Activated CD4-positive, alpha-beta T cell treated with anti-CD3 and anti-CD28 coated beads, Interleukin-10, Interleukin-2, amounts not matched to agents 100 ng/mL and 50 ng/mL, durations not matched to agents 16 hours and 8 hours (primary cell): ENCODE measurements at regions not wholly inside any gene's neighbourhood (a gene's known extent, or its start where the extent isn't known, plus 50 kb on each side); places are given as distances from the start of the nearest gene placed in this dataset.
"Not testable (repeated sequence)": the region's sequence is repeated elsewhere in the genome, so short reads cannot be mapped to it uniquely, and the experiment has no call there.

Experiments
- DNase-seq: peaks from one replicate; pipeline ENCODE4 v3.0.0-alpha.2; 2020

DNA sequence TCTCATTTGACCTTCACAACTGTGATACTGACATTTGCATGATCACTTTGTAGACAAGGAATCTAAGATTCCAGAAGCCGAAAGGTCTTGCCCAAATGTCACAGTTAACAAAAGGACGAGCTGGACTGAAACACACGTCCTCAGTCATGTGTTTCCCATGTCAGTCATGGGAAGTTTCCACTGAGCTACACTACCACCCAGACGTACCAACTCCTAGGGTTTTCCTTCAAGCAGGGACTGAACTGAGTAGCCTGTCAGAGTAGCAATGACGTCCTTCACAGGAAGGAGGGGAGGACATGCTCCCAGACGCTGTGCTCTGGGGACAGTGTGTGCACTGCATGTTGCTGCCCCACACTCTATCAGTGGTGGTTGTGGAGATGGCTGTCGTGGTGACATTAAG, 215.8 kb upstream of the SMLR1 start:
- no peak for DNase-seq

DNA sequence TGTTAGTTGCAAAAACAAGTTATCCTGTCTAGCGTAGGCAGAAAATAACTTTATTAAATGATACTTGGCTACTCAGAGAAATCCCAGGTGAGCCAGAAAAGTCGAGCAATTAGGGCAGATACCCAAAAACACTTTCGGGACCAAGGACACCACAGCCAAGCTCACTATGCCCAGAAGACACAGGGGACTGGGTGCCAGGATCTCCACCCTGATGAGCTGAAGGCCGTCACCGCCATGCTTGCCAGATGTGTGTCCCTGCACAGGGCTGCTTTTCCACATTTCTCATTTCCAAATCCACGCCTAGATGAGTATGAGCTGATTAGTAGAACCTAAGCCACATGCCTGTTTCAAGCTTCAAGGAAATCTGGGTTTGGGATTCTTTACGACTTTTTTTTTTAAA, 214.0 kb upstream of the SMLR1 start:
- no peak for DNase-seq

DNA sequence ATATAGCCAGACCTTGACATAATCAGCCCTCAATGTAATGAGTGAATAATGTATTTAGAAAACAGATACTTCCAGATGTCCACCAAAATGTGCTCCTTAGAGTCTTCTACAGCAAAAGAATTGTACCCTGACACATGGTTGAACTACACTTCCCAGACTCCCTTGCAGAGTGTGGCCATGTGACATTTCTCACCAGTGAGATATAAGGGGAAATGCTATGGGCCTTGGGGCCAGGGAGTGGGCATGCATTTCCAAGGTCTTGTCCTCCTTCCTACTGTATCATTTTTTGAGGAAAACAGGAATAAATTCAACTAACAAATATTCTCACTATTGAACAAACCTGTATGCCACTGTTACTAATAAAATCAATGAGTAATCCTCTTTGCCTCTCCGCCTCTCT, 211.4 kb upstream of the SMLR1 start:
- DNase-seq, result no peak

- no peak for DNase-seq
Observed at GRCh38 chr6:130617658-130618057, 209.5 kb upstream of the SMLR1 start.

GRCh38 chr6:130618806-130619205, 208.4 kb upstream of the SMLR1 start:
- DNase-seq, result not testable (repeated sequence)

GRCh38 chr6:130620338-130620781, 206.8 kb upstream of the SMLR1 start:
- DNase-seq, result peak; percentile 82

DNA sequence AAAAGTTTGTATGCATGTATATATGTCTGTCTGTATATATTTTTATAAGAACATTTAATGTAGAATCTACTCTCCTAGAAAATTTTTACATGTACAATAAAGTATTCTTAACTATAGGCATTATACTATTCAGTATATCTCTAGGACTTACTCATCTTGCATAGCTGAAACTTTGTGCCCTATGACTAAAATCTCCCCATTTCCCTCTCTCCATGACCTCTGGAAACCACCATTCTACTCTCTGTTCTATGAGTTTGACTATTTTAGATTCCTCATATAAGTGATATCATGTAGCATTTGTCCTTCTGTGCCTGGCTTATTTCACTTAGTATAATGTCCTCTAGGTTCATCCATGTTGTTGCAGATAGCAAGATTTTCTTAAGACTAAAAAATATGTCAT, 205.1 kb upstream of the SMLR1 start:
- peak; percentile 83 for DNase-seq

DNA sequence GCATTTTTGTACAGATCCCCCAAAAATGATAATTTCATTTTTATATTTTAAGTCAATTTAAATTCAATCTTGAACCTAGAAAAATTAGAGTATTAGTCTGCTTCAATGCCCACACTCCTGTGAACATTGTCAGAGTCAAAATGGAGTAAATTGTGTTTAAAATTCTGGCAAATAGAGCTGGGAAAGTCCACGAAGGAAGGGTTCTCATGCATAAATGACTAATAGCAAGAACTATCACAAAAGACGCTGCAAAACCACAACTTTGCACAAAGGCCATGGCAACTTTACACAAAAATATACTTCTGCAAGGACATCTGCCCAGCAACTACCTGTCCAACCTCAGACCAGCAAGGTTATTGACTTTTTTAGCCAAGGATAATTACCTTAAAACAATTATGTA, 203.2 kb upstream of the SMLR1 start:
- peak; percentile 84 for DNase-seq

DNA sequence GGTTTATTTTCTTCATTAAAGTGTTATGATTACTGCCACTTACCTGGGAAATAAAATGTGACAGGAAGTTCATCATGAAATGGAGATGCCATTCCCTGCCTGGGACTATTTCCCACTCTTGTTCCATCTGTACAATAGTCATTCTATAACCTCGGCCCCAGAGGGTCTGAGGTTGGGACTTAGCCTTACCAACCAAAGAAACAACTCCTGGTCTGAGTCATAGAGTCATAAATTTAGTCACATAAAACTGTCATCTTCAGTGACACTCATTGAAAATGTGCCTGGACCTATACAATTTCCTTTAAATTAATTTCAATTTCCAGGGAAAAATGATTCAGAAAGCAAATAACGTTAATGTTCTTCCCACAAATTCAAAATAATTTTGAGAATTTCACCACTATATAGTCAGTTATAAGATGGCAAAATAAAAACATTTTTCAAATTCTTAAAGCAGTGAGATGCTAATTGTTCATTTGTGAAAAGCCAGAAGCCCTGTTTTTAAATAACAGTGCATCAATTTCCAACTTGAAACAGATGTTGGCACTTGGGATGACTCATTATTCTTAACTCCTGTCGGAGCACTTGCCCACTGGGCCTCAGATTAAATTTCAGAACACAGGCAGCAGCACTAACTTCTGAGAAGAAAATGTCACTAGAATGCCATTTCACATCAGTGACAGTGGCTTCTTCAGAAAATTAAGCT, 201.2 kb upstream of the SMLR1 start:
- peak; percentile 93 for DNase-seq

- DNase-seq, result no peak
Observed at GRCh38 chr6:130628862-130629261, 198.3 kb upstream of the SMLR1 start.

- DNase-seq, result no peak
Observed at GRCh38 chr6:130629640-130630039, 197.6 kb upstream of the SMLR1 start.

DNA sequence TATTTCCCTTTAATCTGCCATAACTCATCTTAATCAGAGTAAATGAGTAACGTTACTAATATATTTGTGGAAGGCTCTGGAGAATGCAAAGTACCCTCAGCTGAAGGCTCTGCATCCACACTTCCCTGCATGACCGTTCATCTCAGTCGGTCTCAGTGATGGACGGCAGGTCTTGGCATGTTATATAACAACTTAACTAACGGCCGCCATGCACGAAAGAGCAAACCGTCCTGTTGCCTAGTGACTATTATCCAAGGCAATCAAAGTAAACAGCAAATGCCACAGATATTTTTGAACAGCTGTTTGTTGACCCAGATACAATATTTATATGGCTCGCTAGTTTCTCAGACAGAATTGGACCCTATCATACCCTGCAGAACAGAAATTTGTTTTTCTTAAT, 194.9 kb upstream of the SMLR1 start:
- no peak for DNase-seq

- DNase-seq, result no peak
Observed at GRCh38 chr6:130632897-130633296, 194.3 kb upstream of the SMLR1 start.

GRCh38 chr6:130643361-130643760, 183.8 kb upstream of the SMLR1 start:
- DNase-seq, result no peak

- DNase-seq, result no peak
Observed at GRCh38 chr6:130644175-130644574, 183.0 kb upstream of the SMLR1 start.

- DNase-seq, result not testable (repeated sequence)
Observed at GRCh38 chr6:130644769-130645168, 182.4 kb upstream of the SMLR1 start.

GRCh38 chr6:130647246-130647645, 180.0 kb upstream of the SMLR1 start:
- no peak for DNase-seq

- no peak for DNase-seq
Observed at GRCh38 chr6:130655586-130655985, 171.6 kb upstream of the SMLR1 start.

DNA sequence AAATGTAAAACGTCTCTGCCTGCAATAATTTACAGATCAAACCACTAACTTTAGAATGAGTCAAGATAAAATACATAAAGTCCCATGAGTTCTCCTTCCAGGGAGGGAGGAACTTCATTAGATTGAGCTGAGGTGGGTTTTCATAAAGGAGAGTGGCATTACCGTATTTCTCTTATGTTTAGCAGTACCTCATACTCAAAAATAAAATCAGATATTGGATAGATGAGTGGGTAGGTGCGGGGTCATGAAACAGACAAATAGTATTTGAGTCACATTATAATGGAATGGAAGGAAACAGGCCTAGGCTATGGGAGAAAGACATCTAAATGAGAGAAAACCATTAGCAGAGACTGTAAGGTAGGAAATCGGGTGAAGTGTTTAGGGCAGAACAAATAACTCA, 166.1 kb upstream of the SMLR1 start:
- DNase-seq, result no peak

DNA sequence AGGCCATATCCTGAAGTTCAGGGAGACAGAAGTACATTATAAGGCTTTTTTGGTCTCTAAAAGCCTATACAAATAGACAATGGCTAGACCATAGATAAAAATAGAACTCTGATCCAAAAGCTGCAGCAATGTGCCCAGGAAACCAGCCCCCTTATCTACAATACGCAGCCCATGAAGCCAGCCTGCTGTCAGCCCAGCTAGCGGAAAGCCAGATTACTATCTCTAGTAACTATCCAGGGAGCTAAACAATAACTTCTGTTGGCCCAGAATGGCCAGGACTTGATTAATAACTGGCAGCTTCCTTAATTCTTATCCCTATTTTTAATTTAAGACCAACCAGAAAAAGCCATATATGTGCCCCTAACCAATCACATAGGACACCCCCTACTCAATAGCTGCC, 160.4 kb upstream of the SMLR1 start:
- no peak for DNase-seq

DNA sequence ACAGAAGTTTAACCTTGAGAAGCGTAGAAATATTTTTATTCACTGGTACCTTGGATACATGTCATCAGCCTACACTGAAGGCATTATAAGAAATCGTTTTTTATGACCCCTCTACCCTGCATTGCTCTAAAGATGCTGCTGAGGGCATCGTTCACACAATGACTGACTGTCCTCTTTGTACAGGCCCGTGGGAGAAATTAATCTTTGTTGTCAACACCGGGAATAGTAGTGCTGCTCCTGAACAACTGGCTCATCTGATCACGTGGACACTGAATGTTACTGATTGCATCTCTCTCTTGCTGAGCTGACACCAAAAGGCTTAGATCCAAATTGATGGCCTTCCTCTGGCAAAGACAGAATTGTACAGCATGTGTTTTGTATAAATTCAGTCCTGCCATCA, 157.1 kb upstream of the SMLR1 start:
- no peak for DNase-seq

DNA sequence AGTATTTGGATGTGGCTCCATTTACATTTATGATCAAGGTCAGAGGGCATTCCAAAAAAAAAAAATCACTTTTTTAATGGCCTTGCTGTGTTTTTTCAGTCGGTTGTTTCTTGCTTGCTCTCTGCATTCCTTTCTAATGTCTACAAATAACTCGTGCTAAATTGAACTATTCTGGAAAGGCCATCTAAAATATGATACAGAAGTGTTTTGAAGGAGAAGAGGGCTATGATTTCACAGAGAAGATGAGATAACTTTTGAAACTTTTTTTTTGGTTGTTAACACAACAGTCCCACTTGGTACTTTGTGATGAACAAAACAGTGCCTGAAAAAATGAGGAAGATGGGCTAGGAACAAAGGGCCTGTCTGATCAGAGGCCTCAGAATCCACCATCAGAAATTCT, 156.1 kb upstream of the SMLR1 start:
- DNase-seq, result no peak

- DNase-seq, result no peak
Observed at GRCh38 chr6:130671577-130671976, 155.6 kb upstream of the SMLR1 start.

- no peak for DNase-seq
Observed at GRCh38 chr6:130672153-130672552, 155.1 kb upstream of the SMLR1 start.

GRCh38 chr6:130674604-130675003, 152.6 kb upstream of the SMLR1 start:
- no peak for DNase-seq
